PC-9 (cell line): ENCODE measurements at regions not wholly inside any gene's neighbourhood (a gene's known extent, or its start where the extent isn't known, plus 50 kb on each side); places are given as distances from the start of the nearest gene placed in this dataset.

Experiments used
- BruUV-seq: library from RNA; stranded (reverse); fragments of 400-500 nt; replicated peaks from 2 replicates; lab custom pipeline; 2021; lab: Mats Ljungman, UMichigan
- CTCF ChIA-PET: fragments of 300-600 bp; sonication (Branson Sonifier 250); formaldehyde crosslinking; loops from one replicate; lab custom pipeline; 2022; ENCODE audit warnings: antibody characterized with exemption; lab: Charles Lee
- POLR2A ChIA-PET: fragments of 300-600 bp; sonication (Branson Sonifier 250); formaldehyde crosslinking; loops from one replicate; lab custom pipeline; 2022; ENCODE audit warnings: antibody characterized with exemption; ENCODE audit not compliant: unreplicated experiment; lab: Charles Lee
- DNase-seq, 2 experiments: peaks; one replicate each; pipeline versions ENCODE4 v3.0.0 to v3.0.0-alpha.2; 2015 to 2022; ENCODE audit warnings: mixed read lengths in 1 of 2
- H2AFZ ChIP-seq: fragments of 200-600 bp; sonication (generic); 2 replicates; pipeline ENCODE4 v1.8.1; 2017; ENCODE audit warnings: antibody characterized with exemption
- H3F3A ChIP-seq: fragments of 200-600 bp; sonication (generic); 2 replicates; pipeline ENCODE4 v1.8.1; 2017; ENCODE audit warnings: antibody characterized with exemption, mild to moderate bottlenecking, low read depth; ENCODE audit not compliant: insufficient read depth
- H3K27ac ChIP-seq: fragments of 200-600 bp; sonication (generic); 2 replicates; pipeline ENCODE4 v1.6.1; 2016; ENCODE audit warnings: mixed run types
- H3K27me3 ChIP-seq: fragments of 200-600 bp; sonication (generic); 2 replicates; pipeline ENCODE4 v1.6.1; 2016; ENCODE audit warnings: low read depth, mixed run types; ENCODE audit not compliant: insufficient read depth
- H3K36me3 ChIP-seq: fragments of 200-600 bp; sonication (generic); 2 replicates; pipeline ENCODE4 v1.6.1; 2016; ENCODE audit warnings: low read depth, mixed run types
- H3K4me1 ChIP-seq: fragments of 200-600 bp; sonication (generic); replicated peaks from 2 replicates; pipeline ENCODE4 v1.6.1; 2016; ENCODE audit warnings: mixed run types; ENCODE audit not compliant: insufficient read depth
- H3K4me2 ChIP-seq: fragments of 200-600 bp; sonication (generic); 2 replicates; pipeline ENCODE4 v1.6.1; 2017; ENCODE audit warnings: mixed run types
- H3K4me3 ChIP-seq: fragments of 200-600 bp; sonication (generic); 2 replicates; pipeline ENCODE4 v1.6.1; 2016; ENCODE audit warnings: mixed run types
- H3K79me2 ChIP-seq: fragments of 200-600 bp; sonication (generic); 2 replicates; pipeline ENCODE4 v1.6.1; 2017; ENCODE audit warnings: low read depth, mixed run types
- H3K9me2 ChIP-seq: fragments of 200-600 bp; sonication (generic); 2 replicates; pipeline ENCODE4 v1.8.1; 2017; ENCODE audit warnings: mild to moderate bottlenecking; ENCODE audit not compliant: insufficient read depth
- H3K9me3 ChIP-seq: fragments of 200-600 bp; sonication (generic); 2 replicates; pipeline ENCODE4 v1.8.1; 2016; ENCODE audit warnings: low read depth; ENCODE audit not compliant: insufficient read depth
- H4K20me1 ChIP-seq: fragments of 200-600 bp; sonication (generic); 2 replicates; pipeline ENCODE4 v1.8.1; 2017; ENCODE audit not compliant: insufficient read depth
- EZH2 ChIP-seq: fragments of 200-600 bp; sonication (generic); IDR thresholded peaks from 2 replicates; pipeline ENCODE4 v1.8.0; 2017; ENCODE audit warnings: antibody characterized with exemption, low read depth
- intact Hi-C: fragments of 100-400 bp; cut with micrococcal nuclease; formaldehyde crosslinking; loops from one replicate; pipeline ENCODE4 v1.10.0; 2022; ENCODE audit not compliant: unreplicated experiment
- TF ChIP-seq, protein P1 (sequence below): fragments of 200-600 bp; sonication (generic); conservative IDR thresholded peaks from 2 replicates; pipeline ENCODE4 v1.6.1; 2017; ENCODE audit warnings: mixed run types, antibody characterized with exemption, mild to moderate bottlenecking, moderate library complexity

- no peak overlapping the region for H3K4me3 ChIP-seq
- intact Hi-C loops, result no loop called here
- H3K4me1 ChIP-seq, result no peaks in the 10 kb centered on the region
- ChIA-PET POLR2A (no interaction called here), CTCF (no interaction called here)
- H3K27me3 ChIP-seq, result no peaks in the 10 kb centered on the region
- H3K27ac ChIP-seq, result no peak overlapping the region
- H3K36me3 ChIP-seq, result no peaks in the 10 kb centered on the region
- H3K4me2 ChIP-seq, result no peak overlapping the region
- no peaks in the 10 kb centered on the region for H4K20me1 ChIP-seq
- no peaks in the 10 kb centered on the region for H3F3A ChIP-seq
- H3K79me2 ChIP-seq, result no peaks in the 10 kb centered on the region
- no peaks in the 10 kb centered on the region for H3K9me2 ChIP-seq
- DNase-seq, result no peak
- no peak overlapping the region for H2AFZ ChIP-seq
- no TSS peak for BruUV-seq
- no peak for TF ChIP-seq EZH2
- TF ChIP-seq, protein P1, sequence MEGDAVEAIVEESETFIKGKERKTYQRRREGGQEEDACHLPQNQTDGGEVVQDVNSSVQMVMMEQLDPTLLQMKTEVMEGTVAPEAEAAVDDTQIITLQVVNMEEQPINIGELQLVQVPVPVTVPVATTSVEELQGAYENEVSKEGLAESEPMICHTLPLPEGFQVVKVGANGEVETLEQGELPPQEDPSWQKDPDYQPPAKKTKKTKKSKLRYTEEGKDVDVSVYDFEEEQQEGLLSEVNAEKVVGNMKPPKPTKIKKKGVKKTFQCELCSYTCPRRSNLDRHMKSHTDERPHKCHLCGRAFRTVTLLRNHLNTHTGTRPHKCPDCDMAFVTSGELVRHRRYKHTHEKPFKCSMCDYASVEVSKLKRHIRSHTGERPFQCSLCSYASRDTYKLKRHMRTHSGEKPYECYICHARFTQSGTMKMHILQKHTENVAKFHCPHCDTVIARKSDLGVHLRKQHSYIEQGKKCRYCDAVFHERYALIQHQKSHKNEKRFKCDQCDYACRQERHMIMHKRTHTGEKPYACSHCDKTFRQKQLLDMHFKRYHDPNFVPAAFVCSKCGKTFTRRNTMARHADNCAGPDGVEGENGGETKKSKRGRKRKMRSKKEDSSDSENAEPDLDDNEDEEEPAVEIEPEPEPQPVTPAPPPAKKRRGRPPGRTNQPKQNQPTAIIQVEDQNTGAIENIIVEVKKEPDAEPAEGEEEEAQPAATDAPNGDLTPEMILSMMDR, result no peak
- H3K9me3 ChIP-seq, result peaks cover 3% of the 10 kb centered on the region; the same call in 1 of the 2 replicates
Measured at GRCh38 chr16:35533683-35534082, 2074.3 kb downstream of the TP53TG3F start.

- no TSS peak for BruUV-seq
- ChIA-PET CTCF (no interaction called here), POLR2A (no interaction called here)
- intact Hi-C loops, result no loop called here
- Histone ChIP-seq H3K9me2 (no peaks in the 10 kb centered on the region), H3K4me2 (no peak overlapping the region), H3K4me3 (no peak overlapping the region), H3K4me1 (no peaks in the 10 kb centered on the region), H3K36me3 (no peaks in the 10 kb centered on the region), H3K27me3 (no peaks in the 10 kb centered on the region), H2AFZ (no peak overlapping the region), H3K9me3 (no peaks in the 10 kb centered on the region), H3F3A (no peaks in the 10 kb centered on the region), H3K79me2 (no peaks in the 10 kb centered on the region), H4K20me1 (no peaks in the 10 kb centered on the region), H3K27ac (no peak overlapping the region)
- TF ChIP-seq EZH2, result no peak
- TF ChIP-seq, protein P1, result no peak
- no peak for DNase-seq
Measured at GRCh38 chr16:35543486-35543885, 2084.1 kb downstream of the TP53TG3F start.

DNA sequence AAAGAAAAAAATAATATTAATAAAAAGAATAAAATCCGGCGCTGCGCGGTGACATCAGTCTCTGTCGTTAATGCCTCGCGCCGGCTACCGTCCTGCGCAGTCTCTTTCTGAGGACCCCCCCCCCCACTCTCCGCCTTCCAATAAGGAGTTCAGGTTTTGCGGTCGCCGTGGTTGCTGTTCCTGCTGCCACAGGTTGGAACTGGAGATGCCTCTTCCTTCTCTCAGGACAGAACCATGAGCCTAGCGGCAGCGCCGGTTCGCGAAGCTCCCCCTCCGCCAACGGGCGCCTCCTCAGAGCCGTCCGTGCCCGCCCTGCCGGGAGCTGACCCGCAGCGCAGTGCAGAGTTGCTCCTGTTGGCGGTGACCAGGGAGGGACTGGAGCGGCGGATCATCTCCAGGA lies 2093.4 kb downstream of the TP53TG3F start:
- ChIA-PET CTCF (no interaction called here), POLR2A (no interaction called here)
- Histone ChIP-seq H2AFZ (no peak overlapping the region), H4K20me1 (no peaks in the 10 kb centered on the region), H3K36me3 (no peaks in the 10 kb centered on the region), H3K4me3 (no peak overlapping the region), H3F3A (no peaks in the 10 kb centered on the region), H3K79me2 (no peaks in the 10 kb centered on the region), H3K4me1 (no peaks in the 10 kb centered on the region), H3K4me2 (no peak overlapping the region), H3K27ac (no peak overlapping the region), H3K27me3 (no peaks in the 10 kb centered on the region), H3K9me3 (no peaks in the 10 kb centered on the region), H3K9me2 (no peaks in the 10 kb centered on the region)
- no TSS peak for BruUV-seq
- intact Hi-C loops, result no loop called here
- TF ChIP-seq EZH2, result no peak
- TF ChIP-seq, protein P1, result no peak
- DNase-seq, result no peak
